C4-2B (cell line): ENCODE measurements at regions not wholly inside any gene's neighbourhood (a gene's known extent, or its start where the extent isn't known, plus 50 kb on each side); places are given as distances from the start of the nearest gene placed in this dataset.

Experiments used
- ZFX ChIP-seq: fragments of 450-650 bp; IDR thresholded peaks from 2 replicates; pipeline ENCODE4 v1.6.1; 2017
- TF ChIP-seq, protein P1 (sequence below): fragments of 450-650 bp; conservative IDR thresholded peaks from 2 replicates; pipeline ENCODE4 v1.5.1; 2017; ENCODE audit warnings: mild to moderate bottlenecking

DNA sequence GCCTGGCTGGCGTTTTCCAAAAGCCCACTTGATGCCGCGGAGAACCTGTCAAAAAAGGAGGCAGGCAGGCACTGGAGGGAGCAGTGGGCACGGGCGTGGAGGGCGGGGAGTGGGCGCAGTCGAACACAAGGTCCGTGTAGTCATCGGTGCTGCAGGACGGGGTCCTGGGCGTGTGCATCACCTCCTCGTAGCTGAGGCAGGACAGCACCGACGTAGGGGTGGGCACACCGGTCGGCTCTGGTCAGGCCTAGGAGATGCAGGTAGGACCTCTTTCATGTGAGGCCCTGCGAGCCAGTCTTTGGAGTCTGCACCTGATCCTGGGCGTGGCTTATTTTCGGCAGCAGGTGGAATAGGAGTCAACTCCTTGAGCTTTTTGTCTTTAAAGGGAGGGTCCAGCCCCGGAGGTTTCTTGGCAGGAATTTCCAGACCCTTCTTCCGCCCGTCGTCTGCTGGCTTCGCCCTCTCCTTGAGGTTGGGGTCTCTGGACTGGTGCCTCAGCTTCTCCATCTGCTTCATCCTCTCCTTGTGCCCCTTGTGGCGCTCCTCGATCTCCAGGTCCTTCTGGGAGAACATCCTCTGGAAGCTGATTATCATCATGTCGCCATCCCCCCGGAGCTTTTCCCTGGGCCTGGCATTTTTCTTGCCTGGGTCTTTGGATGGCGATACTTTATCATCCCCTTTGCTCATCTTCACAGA lies 892.5 kb upstream of the LRRTM1 start:
- TF ChIP-seq, protein P1, sequence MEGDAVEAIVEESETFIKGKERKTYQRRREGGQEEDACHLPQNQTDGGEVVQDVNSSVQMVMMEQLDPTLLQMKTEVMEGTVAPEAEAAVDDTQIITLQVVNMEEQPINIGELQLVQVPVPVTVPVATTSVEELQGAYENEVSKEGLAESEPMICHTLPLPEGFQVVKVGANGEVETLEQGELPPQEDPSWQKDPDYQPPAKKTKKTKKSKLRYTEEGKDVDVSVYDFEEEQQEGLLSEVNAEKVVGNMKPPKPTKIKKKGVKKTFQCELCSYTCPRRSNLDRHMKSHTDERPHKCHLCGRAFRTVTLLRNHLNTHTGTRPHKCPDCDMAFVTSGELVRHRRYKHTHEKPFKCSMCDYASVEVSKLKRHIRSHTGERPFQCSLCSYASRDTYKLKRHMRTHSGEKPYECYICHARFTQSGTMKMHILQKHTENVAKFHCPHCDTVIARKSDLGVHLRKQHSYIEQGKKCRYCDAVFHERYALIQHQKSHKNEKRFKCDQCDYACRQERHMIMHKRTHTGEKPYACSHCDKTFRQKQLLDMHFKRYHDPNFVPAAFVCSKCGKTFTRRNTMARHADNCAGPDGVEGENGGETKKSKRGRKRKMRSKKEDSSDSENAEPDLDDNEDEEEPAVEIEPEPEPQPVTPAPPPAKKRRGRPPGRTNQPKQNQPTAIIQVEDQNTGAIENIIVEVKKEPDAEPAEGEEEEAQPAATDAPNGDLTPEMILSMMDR = no peak
- TF ChIP-seq ZFX = no peak
